ENCODE measurements at regions not wholly inside any gene's neighbourhood (a gene's known extent, or its start where the extent isn't known, plus 50 kb on each side); places are given as distances from the start of the nearest gene placed in this dataset.

- Histone ChIP-seq H3K27me3 (no peaks in the 10 kb centered on the region), H3K36me3 (no peaks in the 10 kb centered on the region), H3K9me3 (ENCODE audit: low read depth) (no peaks in the 10 kb centered on the region), H3F3A (ENCODE audit: low read depth) (no peaks in the 10 kb centered on the region), H3K27ac (no peak overlapping the region), H3K9ac (no peak overlapping the region), H3K79me2 (ENCODE audit: low read depth) (no peaks in the 10 kb centered on the region), H2AFZ (replicated peaks) (no peak overlapping the region), H3K4me3 (no peak overlapping the region), H3K4me2 (no peak overlapping the region), H3K4me1 (peaks cover 3% of the 10 kb centered on the region), H4K20me1 (ENCODE audit: low read depth) (no peaks in the 10 kb centered on the region)
- DNase-seq (ENCODE audit: low spot score), result no peak
- Mint-ChIP-seq H3K27ac (no peak overlapping the region), H3K4me1 (peaks cover 18% of the 10 kb centered on the region), H3K4me3 (no peak overlapping the region), H3K36me3 (no peaks in the 10 kb centered on the region), H3K9me3 (no peaks in the 10 kb centered on the region), H3K27me3 (ENCODE audit: insufficient read depth, low read depth) (no peaks in the 10 kb centered on the region)
- TF ChIP-seq EZH2 (IDR thresholded peaks at IDR 0.05) (no peak), CTCF (IDR thresholded peaks at IDR 0.05) (no peak), EZH2phosphoT487 (IDR thresholded peaks at IDR 0.05) (no peak)
Observed at GRCh38 chr3:157913741-157914150, 192.5 kb downstream of the SHOX2 start.

- Histone ChIP-seq H3K9ac (no peak overlapping the region), H3K4me2 (no peak overlapping the region), H3K27ac (no peak overlapping the region), H3K79me2 (ENCODE audit: low read depth) (no peaks in the 10 kb centered on the region), H3K4me3 (no peak overlapping the region), H3K9me3 (ENCODE audit: low read depth) (no peaks in the 10 kb centered on the region), H3K36me3 (no peaks in the 10 kb centered on the region), H2AFZ (replicated peaks) (no peak overlapping the region), H3F3A (ENCODE audit: low read depth) (no peaks in the 10 kb centered on the region), H4K20me1 (ENCODE audit: low read depth) (no peaks in the 10 kb centered on the region), H3K27me3 (no peaks in the 10 kb centered on the region), H3K4me1 (peaks cover 3% of the 10 kb centered on the region)
- Mint-ChIP-seq H3K4me3 (no peak overlapping the region), H3K4me1 (peaks cover 18% of the 10 kb centered on the region), H3K36me3 (no peaks in the 10 kb centered on the region), H3K27me3 (ENCODE audit: insufficient read depth, low read depth) (no peaks in the 10 kb centered on the region), H3K9me3 (no peaks in the 10 kb centered on the region), H3K27ac (no peak overlapping the region)
- TF ChIP-seq EZH2 (IDR thresholded peaks at IDR 0.05) (no peak), EZH2phosphoT487 (IDR thresholded peaks at IDR 0.05) (no peak), CTCF (IDR thresholded peaks at IDR 0.05) (no peak)
- no peak for DNase-seq (ENCODE audit: low spot score)
Observed at GRCh38 chr3:157912514-157913451, 193.4 kb downstream of the SHOX2 start.

- Histone ChIP-seq H3K27me3 (no peaks in the 10 kb centered on the region), H3K4me3 (no peak overlapping the region), H3K27ac (no peak overlapping the region), H3K36me3 (no peaks in the 10 kb centered on the region), H3F3A (ENCODE audit: low read depth) (no peaks in the 10 kb centered on the region), H3K9ac (no peak overlapping the region), H3K4me1 (peaks cover 3% of the 10 kb centered on the region), H4K20me1 (ENCODE audit: low read depth) (no peaks in the 10 kb centered on the region), H2AFZ (replicated peaks) (no peak overlapping the region), H3K4me2 (no peak overlapping the region), H3K79me2 (ENCODE audit: low read depth) (no peaks in the 10 kb centered on the region), H3K9me3 (ENCODE audit: low read depth) (no peaks in the 10 kb centered on the region)
- H3K27me3 Mint-ChIP-seq (ENCODE audit: insufficient read depth, low read depth), result no peaks in the 10 kb centered on the region
- no peak overlapping the region for H3K27ac Mint-ChIP-seq
- H3K36me3 Mint-ChIP-seq, result no peaks in the 10 kb centered on the region
- H3K4me1 Mint-ChIP-seq, result peaks cover 20% of the 10 kb centered on the region
- H3K9me3 Mint-ChIP-seq, result peaks cover 6% of the 10 kb centered on the region
- no peak for DNase-seq (ENCODE audit: low spot score)
- TF ChIP-seq EZH2 (IDR thresholded peaks at IDR 0.05), result no peak
- no peak for TF ChIP-seq EZH2phosphoT487 (IDR thresholded peaks at IDR 0.05)
- TF ChIP-seq CTCF (IDR thresholded peaks at IDR 0.05), result no peak
- no peak overlapping the region for H3K4me3 Mint-ChIP-seq
Observed at GRCh38 chr3:157906627-157907026, 199.6 kb downstream of the SHOX2 start.

All from neural progenitor cell (in vitro differentiated cells).